OCI-LY3 (cell line): ENCODE measurements at regions not wholly inside any gene's neighbourhood (a gene's known extent, or its start where the extent isn't known, plus 50 kb on each side); places are given as distances from the start of the nearest gene placed in this dataset.

Experiments used
- CTCF ChIP-seq: fragments of 200-600, 300-600 bp; sonication (generic); IDR thresholded peaks from 2 replicates; pipeline ENCODE4 v1.5.1; 2014; ENCODE audit warnings: antibody characterized with exemption, low read length, low read depth
- EZH2phosphoT487 ChIP-seq: fragments of 200-600 bp; shearing (Covaris generic); IDR thresholded peaks from 2 replicates; pipeline ENCODE4 v1.6.1; 2018; ENCODE audit warnings: antibody characterized with exemption, mixed run types, low read depth

- TF ChIP-seq CTCF = no peak
- no peak for TF ChIP-seq EZH2phosphoT487
Observed at GRCh38 chr2:7448578-7449264, 531.5 kb downstream of the RNF144A start.
